ENCODE measurements at regions not wholly inside any gene's neighbourhood (a gene's known extent, or its start where the extent isn't known, plus 50 kb on each side); places are given as distances from the start of the nearest gene placed in this dataset.
"Not testable (repeated sequence)": the region's sequence is repeated elsewhere in the genome, so short reads cannot be mapped to it uniquely, and the experiment has no call there.

- DNase-seq (ENCODE audit: low read depth, low spot score), result no peak
- H3K4me3 ChIP-seq (ENCODE audit: low read length), result no peak overlapping the region
Observed at GRCh38 chr5:82511134-82511533, 233.0 kb upstream of the RPS23 start.

DNA sequence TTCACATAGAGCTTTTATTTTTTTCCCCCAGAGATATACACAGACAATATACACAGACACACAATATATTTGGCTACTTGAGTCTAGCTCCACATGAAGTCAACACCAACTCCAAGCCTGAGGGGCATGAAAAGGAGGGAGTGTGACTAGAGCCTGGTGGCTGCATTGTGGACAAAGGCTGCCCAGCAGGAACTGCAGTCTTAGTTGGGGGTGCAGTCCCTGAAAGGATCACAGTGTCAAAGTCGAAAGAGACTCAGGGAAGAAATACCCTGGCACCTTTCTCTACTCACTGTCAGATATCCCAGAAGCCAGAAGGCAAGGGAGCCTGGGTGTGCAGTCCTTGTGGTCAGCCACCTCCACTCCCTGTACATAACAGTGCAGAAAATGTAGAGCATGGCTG is 231.6 kb upstream of the RPS23 start:
- DNase-seq (ENCODE audit: low read depth, low spot score), result no peak
- H3K4me3 ChIP-seq (ENCODE audit: low read length), result no peak overlapping the region

DNA sequence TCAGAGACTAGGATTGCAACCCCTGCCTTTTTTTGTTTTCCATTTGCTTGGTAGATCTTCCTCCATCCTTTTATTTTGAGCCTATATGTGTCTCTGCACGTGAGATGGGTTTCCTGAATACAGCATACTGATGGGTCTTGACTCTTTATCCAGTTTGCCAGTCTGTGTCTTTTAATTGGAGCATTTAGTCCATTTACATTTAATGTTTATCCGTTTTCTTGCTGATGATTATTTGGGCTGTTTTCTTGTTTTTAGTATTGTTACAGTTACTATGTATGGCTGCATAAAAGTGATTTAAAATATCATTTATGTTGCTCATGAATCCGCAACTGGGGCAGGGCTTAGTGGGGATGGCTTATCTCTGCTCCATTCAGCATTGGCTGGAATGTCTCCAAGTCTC is 228.2 kb upstream of the RPS23 start:
- H3K4me3 ChIP-seq (ENCODE audit: low read length); DNase-seq (ENCODE audit: low read depth, low spot score): not testable (repeated sequence)

- H3K4me3 ChIP-seq (ENCODE audit: low read length), result no peak overlapping the region
- DNase-seq (ENCODE audit: low read depth, low spot score), result no peak
Observed at GRCh38 chr5:82499725-82500244, 221.6 kb upstream of the RPS23 start.

- no peak overlapping the region for H3K4me3 ChIP-seq (ENCODE audit: low read length)
- no peak for DNase-seq (ENCODE audit: low read depth, low spot score)
Observed at GRCh38 chr5:82497242-82497641, 219.1 kb upstream of the RPS23 start.

GRCh38 chr5:82494942-82495341 is 216.8 kb upstream of the RPS23 start:
- DNase-seq (ENCODE audit: low read depth, low spot score), result peak; percentile 4
- no peak overlapping the region for H3K4me3 ChIP-seq (ENCODE audit: low read length)

GRCh38 chr5:82493221-82493620 is 215.1 kb upstream of the RPS23 start:
- no peak overlapping the region for H3K4me3 ChIP-seq (ENCODE audit: low read length)
- no peak for DNase-seq (ENCODE audit: low read depth, low spot score)

- no peak for DNase-seq (ENCODE audit: low read depth, low spot score)
- no peak overlapping the region for H3K4me3 ChIP-seq (ENCODE audit: low read length)
Observed at GRCh38 chr5:82491397-82491796, 213.2 kb upstream of the RPS23 start.

DNA sequence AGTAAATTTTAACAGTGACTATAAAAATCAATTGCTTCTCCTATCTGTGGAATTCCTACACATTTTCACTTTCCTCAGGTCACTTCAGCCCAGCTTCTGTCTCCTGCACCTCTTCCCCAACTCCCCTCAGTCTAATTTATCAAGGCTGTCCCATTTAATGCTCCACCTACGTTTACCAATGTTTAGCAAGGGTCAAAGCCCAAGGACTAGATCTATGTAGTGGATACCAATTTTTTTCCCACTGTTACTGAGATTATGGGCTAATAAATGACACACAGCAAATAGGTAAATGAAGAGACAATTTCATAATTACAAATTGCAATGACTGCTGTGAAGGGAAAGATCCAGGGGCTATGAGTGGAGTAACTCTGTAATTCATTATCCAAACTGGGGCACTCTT is 211.5 kb upstream of the RPS23 start:
- no peak for DNase-seq (ENCODE audit: low read depth, low spot score)

GRCh38 chr5:82487131-82487530 is 209.0 kb upstream of the RPS23 start:
- H3K4me3 ChIP-seq (ENCODE audit: low read length), result no peak overlapping the region

More for the DNA sequence above, 211.5 kb upstream of the RPS23 start:
- no peak overlapping the region for H3K4me3 ChIP-seq (ENCODE audit: low read length)

GRCh38 chr5:82480331-82480730 is 202.2 kb upstream of the RPS23 start:
- no peak overlapping the region for H3K4me3 ChIP-seq (ENCODE audit: low read length)
- DNase-seq (ENCODE audit: low read depth, low spot score), result no peak

More at GRCh38 chr5:82487131-82487530, 209.0 kb upstream of the RPS23 start:
- DNase-seq (ENCODE audit: low read depth, low spot score), result no peak

- DNase-seq (ENCODE audit: low read depth, low spot score), result no peak
- no peak overlapping the region for H3K4me3 ChIP-seq (ENCODE audit: low read length)
Observed at GRCh38 chr5:82476155-82476554, 198.0 kb upstream of the RPS23 start.

DNA sequence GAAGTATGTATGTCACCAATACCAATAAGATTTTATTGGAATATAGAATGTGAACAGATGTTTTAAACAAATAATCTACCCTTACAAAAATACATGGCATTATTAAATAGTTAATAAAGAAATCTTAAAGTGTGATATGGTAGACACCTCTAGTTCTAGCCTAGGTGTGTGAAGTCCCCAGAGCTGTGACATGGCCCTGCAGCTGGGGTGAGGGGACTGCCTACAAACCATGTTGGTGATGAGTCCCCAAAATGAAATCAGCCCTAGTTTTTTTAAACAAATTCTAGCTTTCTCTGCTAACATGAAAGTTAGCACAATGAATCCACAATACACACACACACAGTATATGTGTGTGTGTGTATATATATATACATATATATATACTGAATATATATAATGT is 195.1 kb upstream of the RPS23 start:
- no peak for DNase-seq (ENCODE audit: low read depth, low spot score)
- H3K4me3 ChIP-seq (ENCODE audit: low read length), result no peak overlapping the region

DNA sequence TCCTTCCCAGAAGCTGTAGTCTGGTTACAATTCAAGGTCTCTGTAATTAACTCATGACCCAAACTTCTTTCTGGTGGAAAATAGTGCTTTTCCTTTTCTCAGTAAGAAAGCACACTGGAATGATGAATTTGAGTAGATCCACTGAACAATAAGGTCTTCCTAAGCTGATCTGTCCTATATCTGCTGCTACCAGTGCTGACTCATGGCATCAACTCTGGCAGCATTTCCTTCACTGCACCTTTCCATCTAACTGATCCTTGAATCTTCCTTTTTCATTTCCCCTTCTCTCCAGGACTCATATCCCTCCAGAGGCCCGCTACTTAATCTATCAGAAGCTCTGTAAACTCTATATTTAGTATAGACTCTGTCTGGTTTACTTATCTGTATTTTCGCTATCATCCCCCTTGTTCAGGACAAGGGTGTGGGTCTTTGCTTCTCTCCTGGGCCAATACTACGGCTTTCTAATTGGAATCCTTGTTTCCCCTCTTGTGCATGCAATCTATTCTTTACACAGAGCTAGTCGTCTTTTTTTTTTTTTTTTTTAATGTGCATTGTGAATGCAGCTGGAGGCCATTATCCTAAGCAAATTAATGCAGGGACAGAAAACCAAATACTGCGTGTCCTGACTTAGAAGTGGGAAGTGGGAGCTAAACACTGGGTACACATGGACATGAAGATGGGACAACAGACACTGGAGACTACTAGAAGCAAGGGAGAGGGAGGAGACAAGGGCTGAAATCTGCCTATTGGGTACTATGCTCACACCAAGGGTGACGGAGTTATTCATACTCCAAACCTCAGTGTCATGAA is 192.2 kb upstream of the RPS23 start:
- DNase-seq (ENCODE audit: low read depth, low spot score), result no peak

DNA sequence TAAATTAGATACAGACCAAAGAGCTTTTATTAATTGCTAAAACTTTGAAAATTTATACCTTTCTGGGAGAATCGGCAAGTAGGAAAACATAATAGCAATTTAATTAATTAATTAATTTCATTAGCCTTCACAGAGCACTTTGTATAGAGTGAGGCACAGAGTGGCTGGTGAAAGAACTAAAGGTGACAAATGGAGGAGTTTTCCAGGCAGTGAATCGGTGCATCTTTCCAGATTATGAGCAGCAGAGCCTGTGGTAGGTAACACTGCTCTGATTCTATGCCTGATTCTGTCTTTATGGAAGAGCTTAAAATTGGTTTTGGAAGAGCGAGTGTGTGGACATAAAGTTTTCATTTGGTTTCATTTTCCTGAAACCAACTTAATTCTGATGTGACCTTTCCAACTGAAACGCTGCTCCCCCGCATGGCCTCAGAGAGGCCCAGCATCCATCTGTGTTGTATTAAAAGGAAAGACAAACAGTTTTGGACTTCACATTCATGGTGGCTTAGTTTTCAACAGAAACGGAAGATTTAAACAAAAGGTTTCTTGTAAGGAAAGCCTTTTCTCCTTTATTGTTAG is 188.9 kb upstream of the RPS23 start:
- DNase-seq (ENCODE audit: low read depth, low spot score), result no peak
- no peak overlapping the region for H3K4me3 ChIP-seq (ENCODE audit: low read length)

More for the DNA sequence above, 192.2 kb upstream of the RPS23 start:
- no peak overlapping the region for H3K4me3 ChIP-seq (ENCODE audit: low read length)

DNA sequence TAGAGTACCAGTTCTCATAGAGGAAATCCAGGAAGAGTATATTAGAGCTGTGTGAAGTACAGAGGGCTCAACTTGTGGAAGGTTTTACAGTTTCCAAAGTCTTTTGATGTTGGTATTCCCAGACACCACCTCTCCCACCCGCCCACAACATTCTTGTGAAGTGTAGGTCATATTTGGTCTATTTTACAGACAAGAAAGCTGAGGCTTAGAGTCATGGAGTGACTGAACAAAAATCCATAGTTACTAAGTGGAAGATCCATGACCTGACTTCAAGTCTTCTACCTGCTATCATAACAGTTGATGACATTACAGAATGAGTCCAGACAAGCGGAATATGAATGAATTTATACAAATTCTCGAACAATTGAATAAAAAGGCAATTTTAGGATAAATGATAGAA is 187.1 kb upstream of the RPS23 start:
- no peak for DNase-seq (ENCODE audit: low read depth, low spot score)
- H3K4me3 ChIP-seq (ENCODE audit: low read length), result no peak overlapping the region

- no peak overlapping the region for H3K4me3 ChIP-seq (ENCODE audit: low read length)
- DNase-seq (ENCODE audit: low read depth, low spot score), result no peak
Observed at GRCh38 chr5:82459626-82460025, 181.5 kb upstream of the RPS23 start.

DNA sequence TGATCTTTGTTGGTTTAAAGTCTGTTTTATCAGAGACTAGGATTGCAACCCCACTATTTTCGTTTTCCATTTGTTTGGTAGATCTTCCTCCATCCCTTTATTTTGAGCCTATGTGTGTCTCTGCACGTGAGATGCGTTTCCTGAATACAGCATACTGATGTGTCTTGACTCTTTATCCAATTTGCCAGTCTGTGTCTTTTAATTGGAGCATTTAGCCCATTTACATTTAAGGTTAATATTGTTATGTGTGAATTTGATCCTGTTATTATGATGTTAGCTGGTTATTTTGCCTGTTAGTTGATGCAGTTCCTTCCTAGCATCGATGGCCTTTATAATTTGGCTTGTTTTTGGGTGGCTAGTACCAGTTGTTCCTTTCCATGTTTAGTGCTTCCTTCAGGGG is 177.2 kb upstream of the RPS23 start:
- not testable (repeated sequence) for H3K4me3 ChIP-seq (ENCODE audit: low read length); DNase-seq (ENCODE audit: low read depth, low spot score)

DNA sequence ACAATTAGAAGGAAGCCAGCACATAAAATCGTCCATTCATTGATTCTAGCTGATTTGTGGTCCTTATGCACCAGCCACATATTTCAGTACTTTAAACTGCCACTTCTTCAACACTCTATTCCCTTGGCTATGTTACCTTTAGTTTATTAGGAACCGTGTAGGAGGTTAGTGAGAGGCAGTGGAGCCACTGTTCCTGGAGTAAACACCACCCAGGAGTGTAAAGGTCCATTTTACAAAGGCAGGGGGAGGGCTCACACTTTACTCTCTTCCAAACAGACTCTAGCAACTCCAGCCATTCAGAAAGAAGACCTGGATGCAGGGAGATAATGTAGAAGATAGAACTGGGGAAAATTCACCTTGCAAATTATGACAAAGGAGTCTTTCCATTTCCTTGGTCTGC is 170.2 kb upstream of the RPS23 start:
- DNase-seq (ENCODE audit: low read depth, low spot score), result no peak
- H3K4me3 ChIP-seq (ENCODE audit: low read length), result no peak overlapping the region

- no peak overlapping the region for H3K4me3 ChIP-seq (ENCODE audit: low read length)
- DNase-seq (ENCODE audit: low read depth, low spot score), result no peak
Observed at GRCh38 chr5:82447913-82448312, 169.8 kb upstream of the RPS23 start.

GRCh38 chr5:82446809-82447208 is 168.7 kb upstream of the RPS23 start:
- no peak overlapping the region for H3K4me3 ChIP-seq (ENCODE audit: low read length)
- no peak for DNase-seq (ENCODE audit: low read depth, low spot score)

Data from Jurkat, Clone E6-1 (cell line).